Smooth muscle cell (in vitro differentiated cells): ENCODE measurements at regions not wholly inside any gene's neighbourhood (a gene's known extent, or its start where the extent isn't known, plus 50 kb on each side); places are given as distances from the start of the nearest gene placed in this dataset.

Experiments
- DNase-seq: peaks from one replicate; lab custom pipeline; 2025; ENCODE audit not compliant: unreplicated experiment; lab: John Stamatoyannopoulos, UW
- H2AFZ ChIP-seq: fragments of 200-600 bp; sonication (generic); 2 replicates; pipeline ENCODE4 v1.6.0; 2016; ENCODE audit warnings: antibody characterized with exemption, low read depth, mild to moderate bottlenecking
- H3F3A ChIP-seq: fragments of 200-600 bp; sonication (generic); 2 replicates; pipeline ENCODE4 v1.6.0; 2017; ENCODE audit warnings: antibody characterized with exemption, low read depth
- H3K27ac ChIP-seq: fragments of 200-600 bp; sonication (generic); 2 replicates; pipeline ENCODE4 v1.5.1; 2016; ENCODE audit warnings: low read depth, mild to moderate bottlenecking
- H3K27me3 ChIP-seq: fragments of 200-600 bp; sonication (generic); 2 replicates; pipeline ENCODE4 v1.6.1; 2016; ENCODE audit warnings: low read depth, mild to moderate bottlenecking
- H3K36me3 ChIP-seq: fragments of 200-600 bp; sonication (generic); 2 replicates; pipeline ENCODE4 v1.5.1; 2016; ENCODE audit warnings: low read depth
- H3K4me1 ChIP-seq: fragments of 200-600 bp; sonication (generic); 2 replicates; pipeline ENCODE4 v1.5.1; 2016; ENCODE audit warnings: low read depth
- H3K4me2 ChIP-seq: fragments of 200-600 bp; sonication (generic); 2 replicates; pipeline ENCODE4 v1.6.0; 2016; ENCODE audit warnings: mild to moderate bottlenecking
- H3K4me3 ChIP-seq: fragments of 200-600 bp; sonication (generic); 2 replicates; pipeline ENCODE4 v1.5.1; 2016; ENCODE audit warnings: mild to moderate bottlenecking
- H3K79me2 ChIP-seq: fragments of 200-600 bp; sonication (generic); 2 replicates; pipeline ENCODE4 v1.6.0; 2016; ENCODE audit warnings: low read depth, mild to moderate bottlenecking
- H3K9ac ChIP-seq: fragments of 200-600 bp; sonication (generic); 2 replicates; pipeline ENCODE4 v1.6.0; 2016; ENCODE audit warnings: low read depth
- H3K9me3 ChIP-seq: fragments of 200-600 bp; sonication (generic); replicated peaks from 2 replicates; pipeline ENCODE4 v1.5.1; 2016; ENCODE audit warnings: low read depth
- H4K20me1 ChIP-seq: fragments of 200-600 bp; sonication (generic); 2 replicates; pipeline ENCODE4 v1.6.0; 2016; ENCODE audit warnings: low read depth
- CTCF ChIP-seq: fragments of 200-600 bp; sonication (generic); IDR thresholded peaks from 2 replicates; pipeline ENCODE4 v1.5.1; 2017; ENCODE audit warnings: borderline replicate concordance, mild to moderate bottlenecking, antibody characterized with exemption; ENCODE audit not compliant: insufficient read depth, poor library complexity, severe bottlenecking
- WGBS: methylation state at CpG from one replicate; pipeline ENCODE4 v1.1.7; 2016; ENCODE audit warnings: low lambda C conversion rate; 5-methylcytosine and 5-hydroxymethylcytosine counted together

DNA sequence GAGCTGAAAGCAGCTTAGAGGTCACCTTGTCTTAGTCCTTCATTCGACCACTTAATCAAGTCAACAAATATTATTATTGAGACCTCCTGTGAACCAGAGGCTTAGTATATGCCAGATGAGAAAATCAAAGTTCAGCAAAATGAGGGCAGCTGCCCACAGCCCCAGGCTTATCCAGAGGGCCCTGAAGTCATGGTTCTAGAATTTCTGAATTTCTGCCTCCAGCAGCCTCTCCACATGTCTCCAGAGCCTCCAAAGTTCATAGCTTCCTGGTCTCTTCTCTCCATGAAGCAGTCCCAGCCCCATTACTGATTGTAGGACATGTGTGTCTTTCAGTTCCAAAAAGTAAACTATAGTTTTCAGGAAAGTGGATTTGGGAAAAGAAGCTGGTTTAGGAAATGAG is 96.9 kb upstream of the TSC22D2 start:
- Histone ChIP-seq H3K4me2 (no peak overlapping the region), H3K4me3 (no peak overlapping the region), H3K79me2 (no peaks in the 10 kb centered on the region), H3K4me1 (no peaks in the 10 kb centered on the region), H3K27ac (no peak overlapping the region), H3K9me3 (no peaks in the 10 kb centered on the region), H3K9ac (no peak overlapping the region), H4K20me1 (no peaks in the 10 kb centered on the region), H2AFZ (no peak overlapping the region), H3F3A (no peaks in the 10 kb centered on the region), H3K27me3 (no peaks in the 10 kb centered on the region), H3K36me3 (no peaks in the 10 kb centered on the region)
- WGBS = 82% methylated on average over 1 of the region's 1 CpG
- no peak for TF ChIP-seq CTCF
- DNase-seq = no peak

- no peak overlapping the region for H3K9ac ChIP-seq
- H3F3A ChIP-seq = no peaks in the 10 kb centered on the region
- WGBS = 74% methylated on average over 3 of the region's 3 CpGs
- no peak overlapping the region for H3K4me2 ChIP-seq
- H3K4me1 ChIP-seq = no peaks in the 10 kb centered on the region
- H3K36me3 ChIP-seq = no peaks in the 10 kb centered on the region
- no peak for DNase-seq
- H3K27ac ChIP-seq = no peak overlapping the region
- H2AFZ ChIP-seq = no peak overlapping the region
- no peaks in the 10 kb centered on the region for H3K79me2 ChIP-seq
- H3K9me3 ChIP-seq = no peaks in the 10 kb centered on the region
- H3K27me3 ChIP-seq = no peaks in the 10 kb centered on the region
- no peaks in the 10 kb centered on the region for H4K20me1 ChIP-seq
- no peak overlapping the region for H3K4me3 ChIP-seq
- no peak for TF ChIP-seq CTCF
Measured at GRCh38 chr3:150309557-150309956, 98.5 kb upstream of the TSC22D2 start.

DNA sequence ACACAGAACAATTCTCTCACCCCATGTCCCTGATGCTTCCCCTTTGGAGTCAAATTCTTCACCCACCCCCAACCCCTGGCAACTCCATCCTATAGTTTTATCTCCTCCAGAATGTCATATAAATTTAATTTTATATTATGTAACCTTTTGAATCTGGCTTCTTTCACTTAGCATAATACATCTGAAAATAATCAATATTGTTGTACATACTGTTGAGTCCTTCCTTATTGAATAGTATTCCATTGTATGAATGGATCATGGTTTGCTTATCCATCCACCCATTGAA is 98.9 kb upstream of the TSC22D2 start:
- Histone ChIP-seq H3F3A (no peaks in the 10 kb centered on the region), H3K9me3 (no peaks in the 10 kb centered on the region), H3K27me3 (no peaks in the 10 kb centered on the region), H3K4me1 (no peaks in the 10 kb centered on the region), H3K36me3 (no peaks in the 10 kb centered on the region), H4K20me1 (no peaks in the 10 kb centered on the region), H3K4me3 (no peak overlapping the region), H3K27ac (no peak overlapping the region), H3K4me2 (no peak overlapping the region), H2AFZ (no peak overlapping the region), H3K79me2 (no peaks in the 10 kb centered on the region), H3K9ac (no peak overlapping the region)
- no peak for DNase-seq
- TF ChIP-seq CTCF = no peak

DNA sequence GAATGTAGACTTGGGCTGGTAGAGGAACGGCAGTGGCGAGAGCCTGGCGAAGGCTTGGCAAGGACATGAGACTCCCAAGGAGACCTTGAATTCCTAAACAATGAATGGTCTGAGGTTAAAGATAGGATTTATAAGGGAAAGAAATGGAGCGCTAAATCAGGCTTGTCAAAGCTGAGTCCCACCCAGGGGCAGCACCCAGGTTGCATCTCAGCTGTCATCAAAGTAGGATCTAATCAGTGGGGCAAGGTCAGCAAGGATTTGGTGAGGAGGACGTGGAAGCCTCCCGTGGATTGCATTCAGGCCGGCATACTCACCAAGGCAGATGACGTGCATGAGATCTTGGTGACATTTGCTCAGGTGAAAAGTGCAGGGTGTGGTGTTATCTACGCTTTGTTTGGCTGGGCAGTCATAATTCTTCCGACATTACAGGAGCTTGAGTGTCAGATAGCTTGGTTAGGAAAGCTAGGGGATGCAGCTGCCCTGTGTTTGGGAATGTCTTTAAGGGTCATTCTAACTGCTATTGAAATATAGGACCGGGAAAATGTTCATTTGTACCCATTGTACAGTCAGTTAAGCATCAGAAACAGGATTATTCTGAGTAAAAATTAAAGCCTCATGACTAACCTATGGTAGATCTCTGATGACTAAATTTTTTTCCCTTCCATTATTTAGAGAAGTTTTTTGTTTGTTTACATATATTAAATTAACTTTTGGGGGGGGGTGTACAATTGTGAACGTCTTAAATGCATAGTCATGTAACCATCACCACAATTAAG is 99.4 kb upstream of the TSC22D2 start:
- Histone ChIP-seq H3K27me3 (no peaks in the 10 kb centered on the region), H3F3A (no peaks in the 10 kb centered on the region), H3K4me2 (no peak overlapping the region), H4K20me1 (no peaks in the 10 kb centered on the region), H3K79me2 (no peaks in the 10 kb centered on the region), H3K4me1 (no peaks in the 10 kb centered on the region), H3K4me3 (no peak overlapping the region), H2AFZ (no peak overlapping the region), H3K9me3 (no peaks in the 10 kb centered on the region), H3K36me3 (no peaks in the 10 kb centered on the region), H3K27ac (no peak overlapping the region), H3K9ac (no peak overlapping the region)
- 95% methylated on average over 12 of the region's 12 CpGs for WGBS
- TF ChIP-seq CTCF = no peak
- DNase-seq = no peak
